HCT116 (cell line): ENCODE measurements at regions not wholly inside any gene's neighbourhood (a gene's known extent, or its start where the extent isn't known, plus 50 kb on each side); places are given as distances from the start of the nearest gene placed in this dataset.

Source experiments
- EZH2 ChIP-seq: fragments of 200-600 bp; sonication (generic); IDR thresholded peaks from 2 replicates; pipeline ENCODE4 v1.6.1; 2017; ENCODE audit warnings: antibody characterized with exemption, mixed run types
- EZH2phosphoT487 ChIP-seq: fragments of 200-600 bp; IDR thresholded peaks from 2 replicates; pipeline ENCODE4 v1.6.1; 2018; ENCODE audit warnings: antibody characterized with exemption, borderline replicate concordance
- POLR2A ChIP-seq: IDR thresholded peaks from 2 replicates; pipeline ENCODE4 v1.7.0; 2011; ENCODE audit warnings: borderline replicate concordance; ENCODE audit not compliant: insufficient read depth, insufficient read length; ENCODE audit errors: extremely low read depth
- POLR2AphosphoS5 ChIP-seq: IDR thresholded peaks from 2 replicates; pipeline ENCODE4 v1.6.1; 2011; ENCODE audit warnings: mild to moderate bottlenecking, low read depth, low read length, moderate library complexity
- SP1 ChIP-seq: IDR thresholded peaks from 2 replicates; pipeline ENCODE4 v1.6.1; 2012; ENCODE audit warnings: low read depth
- SRF ChIP-seq: IDR thresholded peaks from 2 replicates; pipeline ENCODE4 v1.6.1; 2012; ENCODE audit warnings: low read depth
- TCF7L2 ChIP-seq: IDR thresholded peaks from 2 replicates; pipeline ENCODE4 v1.7.0; 2011; ENCODE audit warnings: borderline replicate concordance, inconsistent platforms; ENCODE audit not compliant: insufficient read depth, insufficient read length; ENCODE audit errors: extremely low read depth
- ZNF274 ChIP-seq: fragments of 200-500 bp; sonication (Bioruptor generic); IDR thresholded peaks from 2 replicates; pipeline ENCODE4 v1.6.1; 2014; ENCODE audit warnings: mild to moderate bottlenecking, low read depth, low read length, inconsistent platforms
- TF ChIP-seq, protein P1 (sequence below), 3 experiments: fragments of 200-600 bp in 1 of 3; sonication (generic) in 1 of 3; IDR thresholded peaks in 2 of 3; conservative IDR thresholded peaks in 1 of 3; 2 replicates each; pipeline ENCODE4 v1.5.1; 2012 to 2017; ENCODE audit warnings: low read depth in 2 of 3, low read length in 2 of 3, antibody characterized with exemption in 1 of 3, borderline replicate concordance in 1 of 3, control low read depth in 1 of 3, mild to moderate bottlenecking in 1 of 3, mixed read lengths in 1 of 3, mixed run types in 1 of 3, moderate library complexity in 1 of 3; ENCODE audit not compliant: insufficient read depth in 1 of 3
- TF ChIP-seq, protein P2 (sequence below): IDR thresholded peaks from 2 replicates; pipeline ENCODE4 v1.6.1; 2011; ENCODE audit warnings: mild to moderate bottlenecking, low read length, moderate library complexity; ENCODE audit not compliant: insufficient replicate concordance; ENCODE audit errors: extremely low read depth
- TF ChIP-seq, protein P3 (sequence below): IDR thresholded peaks from 2 replicates; pipeline ENCODE4 v1.6.1; 2012
- TF ChIP-seq, protein P4 (sequence below): IDR thresholded peaks from 2 replicates; pipeline ENCODE4 v1.6.1; 2012
- TF ChIP-seq, protein P5 (sequence below): IDR thresholded peaks from 2 replicates; pipeline ENCODE4 v1.6.1; 2012; ENCODE audit warnings: low read depth

DNA sequence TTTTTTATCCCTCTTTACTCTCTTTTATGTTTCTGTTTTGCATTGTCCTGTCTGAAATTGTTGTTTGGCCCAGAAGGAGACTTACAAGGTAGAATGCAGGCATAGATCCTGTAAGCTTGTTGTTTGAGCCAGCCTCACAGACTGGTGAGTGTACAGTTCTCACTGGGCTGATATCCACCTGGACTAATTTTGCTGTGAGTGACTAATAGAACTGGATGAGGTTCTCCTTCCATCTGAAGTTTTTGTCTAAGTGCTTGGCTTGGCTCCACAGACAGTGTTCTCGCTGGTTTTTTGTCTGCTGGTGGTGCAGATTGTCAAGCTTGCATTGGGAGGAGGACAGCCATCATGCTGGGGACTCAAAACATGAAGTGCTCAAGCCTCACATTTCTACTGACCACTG, 495.7 kb downstream of the TSN start:
- TF ChIP-seq, protein P1, sequence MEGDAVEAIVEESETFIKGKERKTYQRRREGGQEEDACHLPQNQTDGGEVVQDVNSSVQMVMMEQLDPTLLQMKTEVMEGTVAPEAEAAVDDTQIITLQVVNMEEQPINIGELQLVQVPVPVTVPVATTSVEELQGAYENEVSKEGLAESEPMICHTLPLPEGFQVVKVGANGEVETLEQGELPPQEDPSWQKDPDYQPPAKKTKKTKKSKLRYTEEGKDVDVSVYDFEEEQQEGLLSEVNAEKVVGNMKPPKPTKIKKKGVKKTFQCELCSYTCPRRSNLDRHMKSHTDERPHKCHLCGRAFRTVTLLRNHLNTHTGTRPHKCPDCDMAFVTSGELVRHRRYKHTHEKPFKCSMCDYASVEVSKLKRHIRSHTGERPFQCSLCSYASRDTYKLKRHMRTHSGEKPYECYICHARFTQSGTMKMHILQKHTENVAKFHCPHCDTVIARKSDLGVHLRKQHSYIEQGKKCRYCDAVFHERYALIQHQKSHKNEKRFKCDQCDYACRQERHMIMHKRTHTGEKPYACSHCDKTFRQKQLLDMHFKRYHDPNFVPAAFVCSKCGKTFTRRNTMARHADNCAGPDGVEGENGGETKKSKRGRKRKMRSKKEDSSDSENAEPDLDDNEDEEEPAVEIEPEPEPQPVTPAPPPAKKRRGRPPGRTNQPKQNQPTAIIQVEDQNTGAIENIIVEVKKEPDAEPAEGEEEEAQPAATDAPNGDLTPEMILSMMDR (IDR thresholded peaks at IDR 0.05 in 2 of 3, conservative IDR thresholded peaks at IDR 0.05 in 1 of 3; ENCODE audit: borderline replicate concordance in 1 of 3, insufficient read depth in 1 of 3, low read depth in 2 of 3, low read length in 2 of 3): no peak
- TF ChIP-seq SP1: no peak
- TF ChIP-seq EZH2: no peak
- TF ChIP-seq, protein P2, sequence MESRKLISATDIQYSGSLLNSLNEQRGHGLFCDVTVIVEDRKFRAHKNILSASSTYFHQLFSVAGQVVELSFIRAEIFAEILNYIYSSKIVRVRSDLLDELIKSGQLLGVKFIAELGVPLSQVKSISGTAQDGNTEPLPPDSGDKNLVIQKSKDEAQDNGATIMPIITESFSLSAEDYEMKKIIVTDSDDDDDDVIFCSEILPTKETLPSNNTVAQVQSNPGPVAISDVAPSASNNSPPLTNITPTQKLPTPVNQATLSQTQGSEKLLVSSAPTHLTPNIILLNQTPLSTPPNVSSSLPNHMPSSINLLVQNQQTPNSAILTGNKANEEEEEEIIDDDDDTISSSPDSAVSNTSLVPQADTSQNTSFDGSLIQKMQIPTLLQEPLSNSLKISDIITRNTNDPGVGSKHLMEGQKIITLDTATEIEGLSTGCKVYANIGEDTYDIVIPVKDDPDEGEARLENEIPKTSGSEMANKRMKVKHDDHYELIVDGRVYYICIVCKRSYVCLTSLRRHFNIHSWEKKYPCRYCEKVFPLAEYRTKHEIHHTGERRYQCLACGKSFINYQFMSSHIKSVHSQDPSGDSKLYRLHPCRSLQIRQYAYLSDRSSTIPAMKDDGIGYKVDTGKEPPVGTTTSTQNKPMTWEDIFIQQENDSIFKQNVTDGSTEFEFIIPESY: no peak
- no peak for TF ChIP-seq TCF7L2
- TF ChIP-seq, protein P3, sequence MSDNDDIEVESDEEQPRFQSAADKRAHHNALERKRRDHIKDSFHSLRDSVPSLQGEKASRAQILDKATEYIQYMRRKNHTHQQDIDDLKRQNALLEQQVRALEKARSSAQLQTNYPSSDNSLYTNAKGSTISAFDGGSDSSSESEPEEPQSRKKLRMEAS: no peak
- no peak for TF ChIP-seq POLR2A
- TF ChIP-seq SRF: no peak
- TF ChIP-seq EZH2phosphoT487: no peak
- TF ChIP-seq POLR2AphosphoS5: no peak
- TF ChIP-seq, protein P4, sequence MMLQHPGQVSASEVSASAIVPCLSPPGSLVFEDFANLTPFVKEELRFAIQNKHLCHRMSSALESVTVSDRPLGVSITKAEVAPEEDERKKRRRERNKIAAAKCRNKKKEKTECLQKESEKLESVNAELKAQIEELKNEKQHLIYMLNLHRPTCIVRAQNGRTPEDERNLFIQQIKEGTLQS: no peak
- TF ChIP-seq ZNF274: no peak
- TF ChIP-seq, protein P5, sequence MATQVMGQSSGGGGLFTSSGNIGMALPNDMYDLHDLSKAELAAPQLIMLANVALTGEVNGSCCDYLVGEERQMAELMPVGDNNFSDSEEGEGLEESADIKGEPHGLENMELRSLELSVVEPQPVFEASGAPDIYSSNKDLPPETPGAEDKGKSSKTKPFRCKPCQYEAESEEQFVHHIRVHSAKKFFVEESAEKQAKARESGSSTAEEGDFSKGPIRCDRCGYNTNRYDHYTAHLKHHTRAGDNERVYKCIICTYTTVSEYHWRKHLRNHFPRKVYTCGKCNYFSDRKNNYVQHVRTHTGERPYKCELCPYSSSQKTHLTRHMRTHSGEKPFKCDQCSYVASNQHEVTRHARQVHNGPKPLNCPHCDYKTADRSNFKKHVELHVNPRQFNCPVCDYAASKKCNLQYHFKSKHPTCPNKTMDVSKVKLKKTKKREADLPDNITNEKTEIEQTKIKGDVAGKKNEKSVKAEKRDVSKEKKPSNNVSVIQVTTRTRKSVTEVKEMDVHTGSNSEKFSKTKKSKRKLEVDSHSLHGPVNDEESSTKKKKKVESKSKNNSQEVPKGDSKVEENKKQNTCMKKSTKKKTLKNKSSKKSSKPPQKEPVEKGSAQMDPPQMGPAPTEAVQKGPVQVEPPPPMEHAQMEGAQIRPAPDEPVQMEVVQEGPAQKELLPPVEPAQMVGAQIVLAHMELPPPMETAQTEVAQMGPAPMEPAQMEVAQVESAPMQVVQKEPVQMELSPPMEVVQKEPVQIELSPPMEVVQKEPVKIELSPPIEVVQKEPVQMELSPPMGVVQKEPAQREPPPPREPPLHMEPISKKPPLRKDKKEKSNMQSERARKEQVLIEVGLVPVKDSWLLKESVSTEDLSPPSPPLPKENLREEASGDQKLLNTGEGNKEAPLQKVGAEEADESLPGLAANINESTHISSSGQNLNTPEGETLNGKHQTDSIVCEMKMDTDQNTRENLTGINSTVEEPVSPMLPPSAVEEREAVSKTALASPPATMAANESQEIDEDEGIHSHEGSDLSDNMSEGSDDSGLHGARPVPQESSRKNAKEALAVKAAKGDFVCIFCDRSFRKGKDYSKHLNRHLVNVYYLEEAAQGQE: no peak
